Right lobe of liver (tissue), 4 donors: ENCODE measurements at regions not wholly inside any gene's neighbourhood (a gene's known extent, or its start where the extent isn't known, plus 50 kb on each side); places are given as distances from the start of the nearest gene placed in this dataset.

ENCODE experiments used
- POLR2A ChIP-seq: fragments of 450-650 bp; IDR thresholded peaks from one replicate; pipeline ENCODE4 v1.6.1; 2017; ENCODE audit warnings: antibody characterized with exemption, mild to moderate bottlenecking
- TF ChIP-seq, protein P1 (sequence below), 4 donors: fragments of 200-600 bp in 3 of 4; fragments of 450-650 bp in 1 of 4; IDR thresholded peaks; one replicate each; pipeline versions ENCODE4 v1.5.1 to v1.8.0; 2016 to 2022; ENCODE audit warnings: antibody characterized with exemption in 4 of 4, mild to moderate bottlenecking in 2 of 4
- donor health status: DM: no; HTN: no; CAD: no.
- donor health status: DM: no; HTN: no; CAD: no.
- donor health status: DM: no; HTN: yes; CAD: no.

- TF ChIP-seq, protein P1, sequence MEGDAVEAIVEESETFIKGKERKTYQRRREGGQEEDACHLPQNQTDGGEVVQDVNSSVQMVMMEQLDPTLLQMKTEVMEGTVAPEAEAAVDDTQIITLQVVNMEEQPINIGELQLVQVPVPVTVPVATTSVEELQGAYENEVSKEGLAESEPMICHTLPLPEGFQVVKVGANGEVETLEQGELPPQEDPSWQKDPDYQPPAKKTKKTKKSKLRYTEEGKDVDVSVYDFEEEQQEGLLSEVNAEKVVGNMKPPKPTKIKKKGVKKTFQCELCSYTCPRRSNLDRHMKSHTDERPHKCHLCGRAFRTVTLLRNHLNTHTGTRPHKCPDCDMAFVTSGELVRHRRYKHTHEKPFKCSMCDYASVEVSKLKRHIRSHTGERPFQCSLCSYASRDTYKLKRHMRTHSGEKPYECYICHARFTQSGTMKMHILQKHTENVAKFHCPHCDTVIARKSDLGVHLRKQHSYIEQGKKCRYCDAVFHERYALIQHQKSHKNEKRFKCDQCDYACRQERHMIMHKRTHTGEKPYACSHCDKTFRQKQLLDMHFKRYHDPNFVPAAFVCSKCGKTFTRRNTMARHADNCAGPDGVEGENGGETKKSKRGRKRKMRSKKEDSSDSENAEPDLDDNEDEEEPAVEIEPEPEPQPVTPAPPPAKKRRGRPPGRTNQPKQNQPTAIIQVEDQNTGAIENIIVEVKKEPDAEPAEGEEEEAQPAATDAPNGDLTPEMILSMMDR (IDR thresholded peaks at IDR 0.05) = no peak
- no peak for TF ChIP-seq POLR2A
Observed at GRCh38 chr6:125480571-125480970, 178.8 kb upstream of the HDDC2 start.
